ENCODE measurements at regions not wholly inside any gene's neighbourhood (a gene's known extent, or its start where the extent isn't known, plus 50 kb on each side); places are given as distances from the start of the nearest gene placed in this dataset.

DNA sequence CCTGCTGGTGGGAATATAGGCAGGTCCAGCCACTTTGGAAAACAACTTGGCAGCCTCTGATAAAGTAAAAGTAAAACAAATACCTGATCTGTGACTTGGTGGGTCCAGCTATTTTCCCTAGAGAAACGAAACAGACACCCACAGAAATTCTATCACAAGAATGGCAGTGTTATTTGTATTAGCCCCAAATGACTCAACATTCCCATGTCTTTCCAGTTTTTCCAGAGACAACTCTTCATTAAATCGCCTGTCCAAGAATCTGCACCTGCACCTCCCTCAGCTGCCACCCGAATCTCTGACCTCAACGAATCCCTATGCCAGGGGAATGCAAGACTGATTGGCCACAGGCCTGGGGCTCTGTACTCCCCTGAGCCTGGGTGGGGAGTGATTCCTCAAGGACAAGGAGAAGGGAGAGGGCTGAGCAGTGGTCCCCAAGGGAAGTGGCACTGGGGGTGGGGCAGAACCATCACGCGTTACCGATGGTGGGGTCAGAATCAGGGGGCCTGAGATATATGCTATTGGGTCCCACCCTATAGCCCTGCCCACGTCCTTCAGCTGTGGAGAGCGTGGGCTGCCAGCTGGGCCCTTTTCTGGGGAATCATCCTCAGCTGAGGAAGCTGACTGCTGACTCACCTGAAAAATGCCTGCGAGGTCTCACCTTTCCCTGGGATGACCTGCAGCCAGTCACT lies 553.0 kb downstream of the PTPRU start:
- TF ChIP-seq, protein P1, sequence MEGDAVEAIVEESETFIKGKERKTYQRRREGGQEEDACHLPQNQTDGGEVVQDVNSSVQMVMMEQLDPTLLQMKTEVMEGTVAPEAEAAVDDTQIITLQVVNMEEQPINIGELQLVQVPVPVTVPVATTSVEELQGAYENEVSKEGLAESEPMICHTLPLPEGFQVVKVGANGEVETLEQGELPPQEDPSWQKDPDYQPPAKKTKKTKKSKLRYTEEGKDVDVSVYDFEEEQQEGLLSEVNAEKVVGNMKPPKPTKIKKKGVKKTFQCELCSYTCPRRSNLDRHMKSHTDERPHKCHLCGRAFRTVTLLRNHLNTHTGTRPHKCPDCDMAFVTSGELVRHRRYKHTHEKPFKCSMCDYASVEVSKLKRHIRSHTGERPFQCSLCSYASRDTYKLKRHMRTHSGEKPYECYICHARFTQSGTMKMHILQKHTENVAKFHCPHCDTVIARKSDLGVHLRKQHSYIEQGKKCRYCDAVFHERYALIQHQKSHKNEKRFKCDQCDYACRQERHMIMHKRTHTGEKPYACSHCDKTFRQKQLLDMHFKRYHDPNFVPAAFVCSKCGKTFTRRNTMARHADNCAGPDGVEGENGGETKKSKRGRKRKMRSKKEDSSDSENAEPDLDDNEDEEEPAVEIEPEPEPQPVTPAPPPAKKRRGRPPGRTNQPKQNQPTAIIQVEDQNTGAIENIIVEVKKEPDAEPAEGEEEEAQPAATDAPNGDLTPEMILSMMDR (IDR thresholded peaks at IDR 0.05) = no peak
- no peak overlapping the region for H3K4me3 ChIP-seq (ENCODE audit: low read depth in 1 of 2, low read length in 1 of 2)
- H3K27me3 ChIP-seq = no peaks in the 10 kb centered on the region
- H3K27ac ChIP-seq = no peak overlapping the region
- no peaks in the 10 kb centered on the region for H3K4me1 ChIP-seq (ENCODE audit: control insufficient read depth in 1 of 2, insufficient read depth in 1 of 2, low read depth in 1 of 2, low read length in 1 of 2)
- H3K36me3 ChIP-seq = no peaks in the 10 kb centered on the region
- no peaks in the 10 kb centered on the region for H3K9me3 ChIP-seq

DNA sequence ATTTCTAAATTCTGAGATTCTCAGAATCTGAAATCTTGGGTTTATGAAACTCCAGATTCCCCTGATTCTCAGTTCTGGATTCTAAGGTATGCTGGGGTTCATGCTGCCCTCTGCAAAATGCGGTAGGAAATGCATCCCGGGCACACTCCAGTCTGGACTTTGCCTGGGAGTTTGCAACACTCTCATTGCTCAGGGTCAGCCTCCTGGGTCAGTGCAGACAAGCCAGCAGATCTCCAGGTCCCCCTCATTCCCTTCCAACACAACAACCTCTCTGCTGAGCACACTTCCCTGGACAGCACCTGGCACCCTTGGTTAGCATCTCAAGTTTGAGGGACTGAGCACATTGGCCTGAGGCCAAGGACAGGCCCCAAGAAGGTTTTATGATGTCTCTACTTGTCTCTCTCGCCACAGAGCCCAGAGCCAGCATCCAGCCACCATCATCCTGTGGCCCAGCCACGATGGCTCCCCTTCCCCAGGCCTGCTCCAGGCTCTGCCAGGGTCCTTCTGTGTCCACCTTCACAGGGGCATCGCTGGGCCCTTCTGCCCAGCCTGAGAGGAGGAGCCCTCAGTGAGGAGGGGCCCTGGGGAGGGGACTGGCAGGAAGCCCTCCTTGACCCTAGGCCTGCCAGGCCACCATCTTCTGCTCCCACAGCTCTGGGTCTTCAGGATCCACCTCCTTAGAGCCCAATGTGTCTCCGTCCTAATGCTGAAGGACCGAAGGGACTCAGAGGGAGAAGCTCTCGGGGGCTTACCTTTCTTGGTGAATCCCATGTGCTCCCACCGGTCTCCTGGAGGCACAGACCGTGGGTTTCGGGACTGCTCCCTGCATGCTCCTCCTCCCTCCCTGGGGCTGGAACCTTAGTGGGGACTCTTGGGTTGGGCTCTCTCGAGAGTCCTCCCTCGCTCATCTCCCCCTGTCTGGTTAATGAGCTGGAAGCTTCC lies 550.7 kb downstream of the PTPRU start:
- H3K4me1 ChIP-seq (ENCODE audit: control insufficient read depth in 1 of 2, insufficient read depth in 1 of 2, low read depth in 1 of 2, low read length in 1 of 2) = no peaks in the 10 kb centered on the region
- H3K27me3 ChIP-seq = no peaks in the 10 kb centered on the region
- no peaks in the 10 kb centered on the region for H3K9me3 ChIP-seq
- H3K27ac ChIP-seq = no peak overlapping the region
- no peak overlapping the region for H3K4me3 ChIP-seq (ENCODE audit: low read depth in 1 of 2, low read length in 1 of 2)
- TF ChIP-seq, protein P1 (IDR thresholded peaks at IDR 0.05) = no peak
- H3K36me3 ChIP-seq = no peaks in the 10 kb centered on the region

DNA sequence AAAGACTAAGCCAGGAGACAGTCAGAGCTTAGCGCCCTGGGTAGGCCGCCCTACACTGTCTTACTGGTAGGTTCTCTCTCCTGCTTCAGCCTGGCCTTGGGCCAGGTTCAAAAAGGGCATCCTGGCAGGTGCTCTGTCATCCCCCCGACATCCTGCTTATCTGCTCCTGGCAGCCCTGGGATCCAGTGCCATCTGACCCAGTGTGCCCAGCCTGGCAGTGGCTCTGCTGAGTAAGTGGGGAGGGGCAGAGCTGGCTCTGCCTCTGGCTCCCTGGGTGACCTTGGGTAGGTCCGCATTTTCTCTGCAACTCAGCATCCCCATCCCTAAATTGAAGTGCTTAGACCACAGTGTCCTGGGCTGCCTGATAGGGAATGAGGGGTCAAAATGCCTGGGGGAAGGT lies 549.9 kb downstream of the PTPRU start:
- no peak overlapping the region for H3K27ac ChIP-seq
- TF ChIP-seq, protein P1 (IDR thresholded peaks at IDR 0.05) = no peak
- no peaks in the 10 kb centered on the region for H3K4me1 ChIP-seq (ENCODE audit: control insufficient read depth in 1 of 2, insufficient read depth in 1 of 2, low read depth in 1 of 2, low read length in 1 of 2)
- no peaks in the 10 kb centered on the region for H3K9me3 ChIP-seq
- no peaks in the 10 kb centered on the region for H3K36me3 ChIP-seq
- no peaks in the 10 kb centered on the region for H3K27me3 ChIP-seq
- no peak overlapping the region for H3K4me3 ChIP-seq (ENCODE audit: low read depth in 1 of 2, low read length in 1 of 2)

DNA sequence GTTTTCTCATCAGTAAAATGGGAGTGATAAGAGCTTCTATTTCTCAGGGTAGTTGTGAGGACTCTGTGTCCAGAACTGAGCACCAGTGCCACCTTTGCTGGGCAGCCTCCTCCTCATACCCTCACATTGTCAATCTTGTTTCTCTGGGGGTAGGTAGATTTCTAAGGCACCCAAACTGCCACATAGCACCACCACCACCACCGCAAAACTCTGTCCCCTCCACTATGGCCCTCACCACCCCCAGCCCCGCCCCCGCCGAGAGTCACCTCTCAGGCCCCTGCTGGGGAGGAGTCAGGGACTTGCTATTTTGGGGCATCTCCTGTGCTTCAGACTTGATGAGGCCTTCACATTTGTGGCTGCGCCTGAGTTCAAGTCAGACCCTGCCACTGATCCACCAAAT lies 549.2 kb downstream of the PTPRU start:
- Histone ChIP-seq H3K9me3 (no peaks in the 10 kb centered on the region), H3K27ac (no peak overlapping the region), H3K27me3 (no peaks in the 10 kb centered on the region), H3K4me3 (ENCODE audit: low read depth in 1 of 2, low read length in 1 of 2) (no peak overlapping the region), H3K4me1 (ENCODE audit: control insufficient read depth in 1 of 2, insufficient read depth in 1 of 2, low read depth in 1 of 2, low read length in 1 of 2) (no peaks in the 10 kb centered on the region), H3K36me3 (no peaks in the 10 kb centered on the region)
- TF ChIP-seq, protein P1 (IDR thresholded peaks at IDR 0.05) = no peak

DNA sequence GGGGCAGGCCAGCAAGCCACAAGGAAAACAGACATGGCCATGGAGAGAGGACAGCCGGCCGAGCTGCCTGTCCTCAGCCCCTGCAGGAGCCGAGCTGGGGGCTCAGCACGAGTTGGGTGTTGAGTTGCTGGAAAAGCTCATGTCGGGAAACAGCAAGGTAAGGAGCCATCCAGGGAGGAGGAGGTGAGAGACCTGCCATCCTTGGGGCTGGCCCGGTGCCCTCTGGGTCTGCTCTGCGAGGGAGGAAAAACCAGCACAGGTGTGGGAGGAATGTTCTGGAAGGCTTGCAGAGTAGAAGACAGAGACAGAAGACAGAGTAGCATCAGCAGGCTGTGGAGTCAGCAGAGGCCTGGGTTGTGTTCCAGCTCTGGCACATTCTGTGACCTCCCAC lies 548.8 kb downstream of the PTPRU start:
- TF ChIP-seq, protein P1 (IDR thresholded peaks at IDR 0.05) = no peak
- Histone ChIP-seq H3K9me3 (no peaks in the 10 kb centered on the region), H3K27ac (no peak overlapping the region), H3K4me1 (ENCODE audit: control insufficient read depth in 1 of 2, insufficient read depth in 1 of 2, low read depth in 1 of 2, low read length in 1 of 2) (no peaks in the 10 kb centered on the region), H3K27me3 (no peaks in the 10 kb centered on the region), H3K4me3 (ENCODE audit: low read depth in 1 of 2, low read length in 1 of 2) (no peak overlapping the region), H3K36me3 (no peaks in the 10 kb centered on the region)
